ENCODE measurements at regions not wholly inside any gene's neighbourhood (a gene's known extent, or its start where the extent isn't known, plus 50 kb on each side); places are given as distances from the start of the nearest gene placed in this dataset.

DNA sequence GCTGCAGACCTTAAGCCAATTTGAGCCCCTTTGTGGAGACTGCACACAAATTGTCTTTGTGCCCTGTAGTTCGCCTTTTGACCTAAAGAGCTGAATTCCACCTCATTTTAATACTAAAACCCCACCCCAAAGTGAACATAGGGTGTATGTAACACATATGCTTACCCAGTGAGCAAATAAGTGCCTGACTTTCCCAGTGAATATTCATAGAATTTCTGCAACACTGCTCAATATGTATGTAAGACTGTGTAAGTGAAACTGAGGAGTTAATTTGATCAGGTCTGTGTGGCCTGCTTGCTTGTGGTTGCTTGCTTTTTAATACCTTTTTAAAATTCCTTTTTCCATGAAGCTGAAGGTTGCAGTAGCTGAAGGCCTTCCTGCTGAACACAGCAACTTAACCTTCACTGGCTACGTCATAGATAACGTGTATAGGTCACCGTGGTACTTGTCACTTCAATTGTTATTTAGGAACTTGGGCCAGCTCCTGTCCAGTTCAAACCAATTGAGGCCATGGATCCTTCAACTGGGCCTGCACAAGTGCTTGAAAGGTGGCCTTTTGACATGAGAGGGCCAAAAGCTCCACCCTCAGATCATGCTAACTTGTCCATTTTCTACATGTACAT is 131.7 kb upstream of the BTBD3 start:
- H3K4me2 ChIP-seq (ENCODE audit: low read length), result no peak overlapping the region
- Mint-ChIP-seq H3K27me3 (ENCODE audit: low read depth, unreplicated experiment) (no peaks in the 10 kb centered on the region), H3K4me3 (ENCODE audit: unreplicated experiment) (no peak overlapping the region), H3K4me1 (ENCODE audit: low read depth, unreplicated experiment) (peaks cover 3% of the 10 kb centered on the region), H3K27ac (ENCODE audit: unreplicated experiment) (no peak overlapping the region), H3K9me3 (ENCODE audit: unreplicated experiment) (no peaks in the 10 kb centered on the region), H3K36me3 (ENCODE audit: low read depth, unreplicated experiment) (peaks cover 2% of the 10 kb centered on the region)
- H3K27ac ChIP-seq (ENCODE audit: low read depth, low read length), result no peak overlapping the region
- FAIRE-seq (no peak), DNase-seq (ENCODE audit: low read depth) (no peak)
- H3K79me2 ChIP-seq (ENCODE audit: insufficient read depth, low read length), result no peaks in the 10 kb centered on the region
- no peaks in the 10 kb centered on the region for H4K20me1 ChIP-seq (ENCODE audit: insufficient read depth, low read length)
- no peak overlapping the region for H3K9ac ChIP-seq (ENCODE audit: low read length)
- H3K4me3 ChIP-seq (ENCODE audit: insufficient read depth, low read depth, low read length), result no peak overlapping the region
- H3K27me3 ChIP-seq (ENCODE audit: insufficient read depth, low read length), result no peaks in the 10 kb centered on the region
- H3K4me1 ChIP-seq (ENCODE audit: insufficient read depth, low read length), result no peaks in the 10 kb centered on the region
- H3K36me3 ChIP-seq (ENCODE audit: insufficient read depth, low read length), result no peaks in the 10 kb centered on the region
- TF ChIP-seq, protein P1, sequence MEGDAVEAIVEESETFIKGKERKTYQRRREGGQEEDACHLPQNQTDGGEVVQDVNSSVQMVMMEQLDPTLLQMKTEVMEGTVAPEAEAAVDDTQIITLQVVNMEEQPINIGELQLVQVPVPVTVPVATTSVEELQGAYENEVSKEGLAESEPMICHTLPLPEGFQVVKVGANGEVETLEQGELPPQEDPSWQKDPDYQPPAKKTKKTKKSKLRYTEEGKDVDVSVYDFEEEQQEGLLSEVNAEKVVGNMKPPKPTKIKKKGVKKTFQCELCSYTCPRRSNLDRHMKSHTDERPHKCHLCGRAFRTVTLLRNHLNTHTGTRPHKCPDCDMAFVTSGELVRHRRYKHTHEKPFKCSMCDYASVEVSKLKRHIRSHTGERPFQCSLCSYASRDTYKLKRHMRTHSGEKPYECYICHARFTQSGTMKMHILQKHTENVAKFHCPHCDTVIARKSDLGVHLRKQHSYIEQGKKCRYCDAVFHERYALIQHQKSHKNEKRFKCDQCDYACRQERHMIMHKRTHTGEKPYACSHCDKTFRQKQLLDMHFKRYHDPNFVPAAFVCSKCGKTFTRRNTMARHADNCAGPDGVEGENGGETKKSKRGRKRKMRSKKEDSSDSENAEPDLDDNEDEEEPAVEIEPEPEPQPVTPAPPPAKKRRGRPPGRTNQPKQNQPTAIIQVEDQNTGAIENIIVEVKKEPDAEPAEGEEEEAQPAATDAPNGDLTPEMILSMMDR (IDR thresholded peaks at IDR 0.05; ENCODE audit: insufficient read depth, low read depth, low read length), result no peak
- TF ChIP-seq EZH2 (IDR thresholded peaks at IDR 0.05; ENCODE audit: insufficient read depth, low read length), result no peak
- no peak overlapping the region for H2AFZ ChIP-seq (ENCODE audit: low read depth, low read length)
- H3K9me3 ChIP-seq (ENCODE audit: insufficient read depth, low read depth, low read length), result no peaks in the 10 kb centered on the region

- H3K9me3 ChIP-seq (ENCODE audit: insufficient read depth, low read depth, low read length), result no peaks in the 10 kb centered on the region
- H2AFZ ChIP-seq (ENCODE audit: low read depth, low read length), result no peak overlapping the region
- no peak overlapping the region for H3K4me3 ChIP-seq (ENCODE audit: insufficient read depth, low read depth, low read length)
- Mint-ChIP-seq H3K4me3 (ENCODE audit: unreplicated experiment) (no peak overlapping the region), H3K9me3 (ENCODE audit: unreplicated experiment) (no peaks in the 10 kb centered on the region), H3K36me3 (ENCODE audit: low read depth, unreplicated experiment) (peaks cover 2% of the 10 kb centered on the region), H3K27ac (ENCODE audit: unreplicated experiment) (no peak overlapping the region), H3K27me3 (ENCODE audit: low read depth, unreplicated experiment) (no peaks in the 10 kb centered on the region), H3K4me1 (ENCODE audit: low read depth, unreplicated experiment) (peaks cover 12% of the 10 kb centered on the region)
- no peak overlapping the region for H3K27ac ChIP-seq (ENCODE audit: low read depth, low read length)
- H3K79me2 ChIP-seq (ENCODE audit: insufficient read depth, low read length), result no peaks in the 10 kb centered on the region
- no peak for TF ChIP-seq EZH2 (IDR thresholded peaks at IDR 0.05; ENCODE audit: insufficient read depth, low read length)
- TF ChIP-seq, protein P1 (IDR thresholded peaks at IDR 0.05; ENCODE audit: insufficient read depth, low read depth, low read length), result no peak
- no peak overlapping the region for H3K4me2 ChIP-seq (ENCODE audit: low read length)
- FAIRE-seq (no peak), DNase-seq (ENCODE audit: low read depth) (no peak)
- H3K27me3 ChIP-seq (ENCODE audit: insufficient read depth, low read length), result no peaks in the 10 kb centered on the region
- no peaks in the 10 kb centered on the region for H3K4me1 ChIP-seq (ENCODE audit: insufficient read depth, low read length)
- H3K36me3 ChIP-seq (ENCODE audit: insufficient read depth, low read length), result no peaks in the 10 kb centered on the region
- H4K20me1 ChIP-seq (ENCODE audit: insufficient read depth, low read length), result no peaks in the 10 kb centered on the region
- H3K9ac ChIP-seq (ENCODE audit: low read length), result no peak overlapping the region
Observed at GRCh38 chr20:11790046-11790445, 127.6 kb upstream of the BTBD3 start.

- Histone ChIP-seq H3K27me3 (ENCODE audit: insufficient read depth, low read length) (no peaks in the 10 kb centered on the region), H4K20me1 (ENCODE audit: insufficient read depth, low read length) (no peaks in the 10 kb centered on the region), H3K79me2 (ENCODE audit: insufficient read depth, low read length) (no peaks in the 10 kb centered on the region), H3K4me1 (ENCODE audit: insufficient read depth, low read length) (no peaks in the 10 kb centered on the region), H3K4me2 (ENCODE audit: low read length) (no peak overlapping the region), H3K36me3 (ENCODE audit: insufficient read depth, low read length) (no peaks in the 10 kb centered on the region), H2AFZ (ENCODE audit: low read depth, low read length) (no peak overlapping the region), H3K9ac (ENCODE audit: low read length) (no peak overlapping the region), H3K4me3 (ENCODE audit: insufficient read depth, low read depth, low read length) (no peak overlapping the region), H3K9me3 (ENCODE audit: insufficient read depth, low read depth, low read length) (no peaks in the 10 kb centered on the region), H3K27ac (ENCODE audit: low read depth, low read length) (no peak overlapping the region)
- peaks cover 12% of the 10 kb centered on the region for H3K4me1 Mint-ChIP-seq (ENCODE audit: low read depth, unreplicated experiment)
- no peak overlapping the region for H3K4me3 Mint-ChIP-seq (ENCODE audit: unreplicated experiment)
- H3K27ac Mint-ChIP-seq (ENCODE audit: unreplicated experiment), result no peak overlapping the region
- TF ChIP-seq, protein P1 (IDR thresholded peaks at IDR 0.05; ENCODE audit: insufficient read depth, low read depth, low read length), result no peak
- no peak for TF ChIP-seq EZH2 (IDR thresholded peaks at IDR 0.05; ENCODE audit: insufficient read depth, low read length)
- H3K27me3 Mint-ChIP-seq (ENCODE audit: low read depth, unreplicated experiment), result no peaks in the 10 kb centered on the region
- peaks cover 2% of the 10 kb centered on the region for H3K36me3 Mint-ChIP-seq (ENCODE audit: low read depth, unreplicated experiment)
- DNase-seq (ENCODE audit: low read depth) (no peak), FAIRE-seq (no peak)
- H3K9me3 Mint-ChIP-seq (ENCODE audit: unreplicated experiment), result no peaks in the 10 kb centered on the region
Observed at GRCh38 chr20:11791316-11791715, 126.4 kb upstream of the BTBD3 start.
